GM23338 (cell line): ENCODE measurements at regions not wholly inside any gene's neighbourhood (a gene's known extent, or its start where the extent isn't known, plus 50 kb on each side); places are given as distances from the start of the nearest gene placed in this dataset.

Source experiments
- CREB1 ChIP-seq: fragments of 250-450 bp; sonication (Bioruptor Pico); IDR thresholded peaks from 2 replicates; pipeline ENCODE4 v1.5.0; 2020; ENCODE audit warnings: low read depth, mild to moderate bottlenecking, moderate library complexity
- STAT1 ChIP-seq: IDR thresholded peaks from one replicate; pipeline ENCODE4 v1.6.1; 2016; ENCODE audit warnings: antibody characterized with exemption; ENCODE audit not compliant: unreplicated experiment
- ZNF331 ChIP-seq: fragments of 250-450 bp; sonication (Bioruptor Pico); IDR thresholded peaks from 2 replicates; pipeline ENCODE4 v1.5.0; 2020; ENCODE audit warnings: low read depth, mild to moderate bottlenecking, moderate library complexity
- TF ChIP-seq, protein P1 (sequence below): fragments of 250-450 bp; sonication (Bioruptor Pico); IDR thresholded peaks from 2 replicates; pipeline ENCODE4 v1.5.0; 2020; ENCODE audit warnings: mild to moderate bottlenecking, moderate library complexity
- TF ChIP-seq, protein P2 (sequence below): IDR thresholded peaks from one replicate; pipeline ENCODE4 v1.6.1; 2018; ENCODE audit warnings: antibody characterized with exemption; ENCODE audit not compliant: unreplicated experiment

- TF ChIP-seq, protein P1, sequence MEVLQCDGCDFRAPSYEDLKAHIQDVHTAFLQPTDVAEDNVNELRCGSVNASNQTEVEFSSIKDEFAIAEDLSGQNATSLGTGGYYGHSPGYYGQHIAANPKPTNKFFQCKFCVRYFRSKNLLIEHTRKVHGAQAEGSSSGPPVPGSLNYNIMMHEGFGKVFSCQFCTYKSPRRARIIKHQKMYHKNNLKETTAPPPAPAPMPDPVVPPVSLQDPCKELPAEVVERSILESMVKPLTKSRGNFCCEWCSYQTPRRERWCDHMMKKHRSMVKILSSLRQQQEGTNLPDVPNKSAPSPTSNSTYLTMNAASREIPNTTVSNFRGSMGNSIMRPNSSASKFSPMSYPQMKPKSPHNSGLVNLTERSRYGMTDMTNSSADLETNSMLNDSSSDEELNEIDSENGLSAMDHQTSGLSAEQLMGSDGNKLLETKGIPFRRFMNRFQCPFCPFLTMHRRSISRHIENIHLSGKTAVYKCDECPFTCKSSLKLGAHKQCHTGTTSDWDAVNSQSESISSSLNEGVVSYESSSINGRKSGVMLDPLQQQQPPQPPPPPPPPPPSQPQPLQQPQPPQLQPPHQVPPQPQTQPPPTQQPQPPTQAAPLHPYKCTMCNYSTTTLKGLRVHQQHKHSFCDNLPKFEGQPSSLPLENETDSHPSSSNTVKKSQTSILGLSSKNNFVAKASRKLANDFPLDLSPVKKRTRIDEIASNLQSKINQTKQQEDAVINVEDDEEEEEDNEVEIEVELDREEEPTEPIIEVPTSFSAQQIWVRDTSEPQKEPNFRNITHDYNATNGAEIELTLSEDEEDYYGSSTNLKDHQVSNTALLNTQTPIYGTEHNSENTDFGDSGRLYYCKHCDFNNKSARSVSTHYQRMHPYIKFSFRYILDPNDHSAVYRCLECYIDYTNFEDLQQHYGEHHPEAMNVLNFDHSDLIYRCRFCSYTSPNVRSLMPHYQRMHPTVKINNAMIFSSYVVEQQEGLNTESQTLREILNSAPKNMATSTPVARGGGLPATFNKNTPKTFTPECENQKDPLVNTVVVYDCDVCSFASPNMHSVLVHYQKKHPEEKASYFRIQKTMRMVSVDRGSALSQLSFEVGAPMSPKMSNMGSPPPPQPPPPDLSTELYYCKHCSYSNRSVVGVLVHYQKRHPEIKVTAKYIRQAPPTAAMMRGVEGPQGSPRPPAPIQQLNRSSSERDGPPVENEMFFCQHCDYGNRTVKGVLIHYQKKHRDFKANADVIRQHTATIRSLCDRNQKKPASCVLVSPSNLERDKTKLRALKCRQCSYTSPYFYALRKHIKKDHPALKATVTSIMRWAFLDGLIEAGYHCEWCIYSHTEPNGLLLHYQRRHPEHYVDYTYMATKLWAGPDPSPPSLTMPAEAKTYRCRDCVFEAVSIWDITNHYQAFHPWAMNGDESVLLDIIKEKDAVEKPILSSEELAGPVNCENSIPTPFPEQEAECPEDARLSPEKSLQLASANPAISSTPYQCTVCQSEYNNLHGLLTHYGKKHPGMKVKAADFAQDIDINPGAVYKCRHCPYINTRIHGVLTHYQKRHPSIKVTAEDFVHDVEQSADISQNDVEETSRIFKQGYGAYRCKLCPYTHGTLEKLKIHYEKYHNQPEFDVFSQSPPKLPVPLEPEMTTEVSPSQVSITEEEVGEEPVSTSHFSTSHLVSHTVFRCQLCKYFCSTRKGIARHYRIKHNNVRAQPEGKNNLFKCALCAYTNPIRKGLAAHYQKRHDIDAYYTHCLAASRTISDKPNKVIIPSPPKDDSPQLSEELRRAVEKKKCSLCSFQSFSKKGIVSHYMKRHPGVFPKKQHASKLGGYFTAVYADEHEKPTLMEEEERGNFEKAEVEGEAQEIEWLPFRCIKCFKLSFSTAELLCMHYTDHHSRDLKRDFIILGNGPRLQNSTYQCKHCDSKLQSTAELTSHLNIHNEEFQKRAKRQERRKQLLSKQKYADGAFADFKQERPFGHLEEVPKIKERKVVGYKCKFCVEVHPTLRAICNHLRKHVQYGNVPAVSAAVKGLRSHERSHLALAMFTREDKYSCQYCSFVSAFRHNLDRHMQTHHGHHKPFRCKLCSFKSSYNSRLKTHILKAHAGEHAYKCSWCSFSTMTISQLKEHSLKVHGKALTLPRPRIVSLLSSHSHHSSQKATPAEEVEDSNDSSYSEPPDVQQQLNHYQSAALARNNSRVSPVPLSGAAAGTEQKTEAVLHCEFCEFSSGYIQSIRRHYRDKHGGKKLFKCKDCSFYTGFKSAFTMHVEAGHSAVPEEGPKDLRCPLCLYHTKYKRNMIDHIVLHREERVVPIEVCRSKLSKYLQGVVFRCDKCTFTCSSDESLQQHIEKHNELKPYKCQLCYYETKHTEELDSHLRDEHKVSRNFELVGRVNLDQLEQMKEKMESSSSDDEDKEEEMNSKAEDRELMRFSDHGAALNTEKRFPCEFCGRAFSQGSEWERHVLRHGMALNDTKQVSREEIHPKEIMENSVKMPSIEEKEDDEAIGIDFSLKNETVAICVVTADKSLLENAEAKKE (CRISPR knock-in tag), result no peak
- TF ChIP-seq CREB1 (CRISPR knock-in tag) (no peak), STAT1 (no peak), ZNF331 (CRISPR knock-in tag) (no peak)
- TF ChIP-seq, protein P2, sequence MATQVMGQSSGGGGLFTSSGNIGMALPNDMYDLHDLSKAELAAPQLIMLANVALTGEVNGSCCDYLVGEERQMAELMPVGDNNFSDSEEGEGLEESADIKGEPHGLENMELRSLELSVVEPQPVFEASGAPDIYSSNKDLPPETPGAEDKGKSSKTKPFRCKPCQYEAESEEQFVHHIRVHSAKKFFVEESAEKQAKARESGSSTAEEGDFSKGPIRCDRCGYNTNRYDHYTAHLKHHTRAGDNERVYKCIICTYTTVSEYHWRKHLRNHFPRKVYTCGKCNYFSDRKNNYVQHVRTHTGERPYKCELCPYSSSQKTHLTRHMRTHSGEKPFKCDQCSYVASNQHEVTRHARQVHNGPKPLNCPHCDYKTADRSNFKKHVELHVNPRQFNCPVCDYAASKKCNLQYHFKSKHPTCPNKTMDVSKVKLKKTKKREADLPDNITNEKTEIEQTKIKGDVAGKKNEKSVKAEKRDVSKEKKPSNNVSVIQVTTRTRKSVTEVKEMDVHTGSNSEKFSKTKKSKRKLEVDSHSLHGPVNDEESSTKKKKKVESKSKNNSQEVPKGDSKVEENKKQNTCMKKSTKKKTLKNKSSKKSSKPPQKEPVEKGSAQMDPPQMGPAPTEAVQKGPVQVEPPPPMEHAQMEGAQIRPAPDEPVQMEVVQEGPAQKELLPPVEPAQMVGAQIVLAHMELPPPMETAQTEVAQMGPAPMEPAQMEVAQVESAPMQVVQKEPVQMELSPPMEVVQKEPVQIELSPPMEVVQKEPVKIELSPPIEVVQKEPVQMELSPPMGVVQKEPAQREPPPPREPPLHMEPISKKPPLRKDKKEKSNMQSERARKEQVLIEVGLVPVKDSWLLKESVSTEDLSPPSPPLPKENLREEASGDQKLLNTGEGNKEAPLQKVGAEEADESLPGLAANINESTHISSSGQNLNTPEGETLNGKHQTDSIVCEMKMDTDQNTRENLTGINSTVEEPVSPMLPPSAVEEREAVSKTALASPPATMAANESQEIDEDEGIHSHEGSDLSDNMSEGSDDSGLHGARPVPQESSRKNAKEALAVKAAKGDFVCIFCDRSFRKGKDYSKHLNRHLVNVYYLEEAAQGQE, result no peak
These were observed 103.6 kb downstream of the HPGD start (continued) for GRCh38 chr4:174418640-174419212.
